ENCODE measurements at regions not wholly inside any gene's neighbourhood (a gene's known extent, or its start where the extent isn't known, plus 50 kb on each side); places are given as distances from the start of the nearest gene placed in this dataset.

DNA sequence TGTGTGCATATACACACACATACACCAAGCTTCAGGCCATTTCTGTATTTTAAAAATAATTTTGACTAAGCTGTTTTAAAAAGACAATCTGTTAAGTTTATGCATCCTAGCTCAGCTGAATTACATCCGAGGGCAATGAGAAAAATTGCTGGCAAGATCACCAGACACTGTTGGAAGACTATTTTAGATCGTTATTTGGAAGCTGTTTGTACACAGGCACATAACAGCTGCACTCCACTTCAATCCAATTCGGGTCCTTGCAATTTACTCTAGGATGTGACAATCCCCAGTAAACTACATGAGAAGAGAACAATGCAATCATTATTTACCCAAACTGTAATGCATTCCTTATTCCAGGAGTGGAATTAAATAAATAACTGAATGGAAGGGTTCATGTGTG, 79.3 kb upstream of the RASA1 start:
- DNase-seq (ENCODE audit: low spot score): no peak
- no peaks in the 10 kb centered on the region for H3K36me3 Mint-ChIP-seq (ENCODE audit: low read depth, unreplicated experiment)
- no peaks in the 10 kb centered on the region for H3K27me3 Mint-ChIP-seq (ENCODE audit: unreplicated experiment)
- no peaks in the 10 kb centered on the region for H3K4me1 Mint-ChIP-seq (ENCODE audit: unreplicated experiment)
- TF ChIP-seq, protein P1, sequence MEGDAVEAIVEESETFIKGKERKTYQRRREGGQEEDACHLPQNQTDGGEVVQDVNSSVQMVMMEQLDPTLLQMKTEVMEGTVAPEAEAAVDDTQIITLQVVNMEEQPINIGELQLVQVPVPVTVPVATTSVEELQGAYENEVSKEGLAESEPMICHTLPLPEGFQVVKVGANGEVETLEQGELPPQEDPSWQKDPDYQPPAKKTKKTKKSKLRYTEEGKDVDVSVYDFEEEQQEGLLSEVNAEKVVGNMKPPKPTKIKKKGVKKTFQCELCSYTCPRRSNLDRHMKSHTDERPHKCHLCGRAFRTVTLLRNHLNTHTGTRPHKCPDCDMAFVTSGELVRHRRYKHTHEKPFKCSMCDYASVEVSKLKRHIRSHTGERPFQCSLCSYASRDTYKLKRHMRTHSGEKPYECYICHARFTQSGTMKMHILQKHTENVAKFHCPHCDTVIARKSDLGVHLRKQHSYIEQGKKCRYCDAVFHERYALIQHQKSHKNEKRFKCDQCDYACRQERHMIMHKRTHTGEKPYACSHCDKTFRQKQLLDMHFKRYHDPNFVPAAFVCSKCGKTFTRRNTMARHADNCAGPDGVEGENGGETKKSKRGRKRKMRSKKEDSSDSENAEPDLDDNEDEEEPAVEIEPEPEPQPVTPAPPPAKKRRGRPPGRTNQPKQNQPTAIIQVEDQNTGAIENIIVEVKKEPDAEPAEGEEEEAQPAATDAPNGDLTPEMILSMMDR (IDR thresholded peaks at IDR 0.05; ENCODE audit: unreplicated experiment): no peak
- no peak overlapping the region for H3K4me3 Mint-ChIP-seq (ENCODE audit: unreplicated experiment)
- no peaks in the 10 kb centered on the region for H3K9me3 Mint-ChIP-seq (ENCODE audit: unreplicated experiment)
- no peak overlapping the region for H3K27ac Mint-ChIP-seq (ENCODE audit: unreplicated experiment)

DNA sequence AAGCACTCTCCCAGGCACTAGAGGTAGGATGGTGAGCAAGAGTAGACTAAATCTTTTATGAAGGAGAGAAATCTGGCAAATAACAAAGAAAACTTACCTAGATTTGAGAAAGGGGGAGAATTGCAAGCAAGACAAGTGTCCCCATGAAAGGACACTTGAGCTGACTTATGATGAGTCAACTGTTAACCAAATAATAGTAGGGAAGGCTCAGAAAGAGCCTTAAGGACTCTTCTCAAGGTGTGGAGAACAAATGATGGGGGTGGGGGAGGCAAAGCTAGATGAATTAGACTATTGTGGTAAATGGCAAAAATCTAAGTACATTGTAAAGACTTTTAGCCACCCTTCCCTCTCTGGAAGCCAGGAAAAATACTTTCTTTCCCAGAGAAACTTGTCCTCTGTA, 77.6 kb upstream of the RASA1 start:
- no peaks in the 10 kb centered on the region for H3K27me3 Mint-ChIP-seq (ENCODE audit: unreplicated experiment)
- no peaks in the 10 kb centered on the region for H3K36me3 Mint-ChIP-seq (ENCODE audit: low read depth, unreplicated experiment)

DNA sequence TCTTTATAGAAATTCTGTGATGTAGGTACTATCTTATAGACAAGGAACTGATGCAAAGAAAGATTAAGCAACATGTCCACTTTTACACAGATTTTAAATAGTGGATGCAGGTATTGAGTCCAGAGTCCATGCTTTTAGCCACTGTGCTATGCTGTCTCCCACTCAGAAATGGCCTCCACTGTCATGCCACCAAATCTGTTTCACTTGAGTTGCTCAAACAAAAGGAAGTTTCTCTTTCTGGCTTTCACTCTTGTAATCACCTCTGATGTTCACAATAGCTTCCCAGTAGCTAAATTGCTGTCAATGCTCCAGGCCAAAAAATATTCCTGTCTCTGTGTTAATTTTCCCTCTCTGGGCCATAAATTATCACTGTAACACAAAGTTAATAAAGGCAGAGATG, 77.0 kb upstream of the RASA1 start:
- H3K4me3 Mint-ChIP-seq (ENCODE audit: unreplicated experiment): no peak overlapping the region
- no peak overlapping the region for H3K27ac Mint-ChIP-seq (ENCODE audit: unreplicated experiment)
- no peaks in the 10 kb centered on the region for H3K36me3 Mint-ChIP-seq (ENCODE audit: low read depth, unreplicated experiment)
- H3K27me3 Mint-ChIP-seq (ENCODE audit: unreplicated experiment): no peaks in the 10 kb centered on the region
- TF ChIP-seq, protein P1 (IDR thresholded peaks at IDR 0.05; ENCODE audit: unreplicated experiment): no peak
- no peaks in the 10 kb centered on the region for H3K4me1 Mint-ChIP-seq (ENCODE audit: unreplicated experiment)
- no peaks in the 10 kb centered on the region for H3K9me3 Mint-ChIP-seq (ENCODE audit: unreplicated experiment)
- no peak for DNase-seq (ENCODE audit: low spot score)

More for the DNA sequence above, 77.6 kb upstream of the RASA1 start:
- Mint-ChIP-seq H3K4me1 (ENCODE audit: unreplicated experiment) (no peaks in the 10 kb centered on the region), H3K9me3 (ENCODE audit: unreplicated experiment) (no peaks in the 10 kb centered on the region), H3K4me3 (ENCODE audit: unreplicated experiment) (no peak overlapping the region), H3K27ac (ENCODE audit: unreplicated experiment) (no peak overlapping the region)
- TF ChIP-seq, protein P1 (IDR thresholded peaks at IDR 0.05; ENCODE audit: unreplicated experiment): no peak
- DNase-seq (ENCODE audit: low spot score): no peak

DNA sequence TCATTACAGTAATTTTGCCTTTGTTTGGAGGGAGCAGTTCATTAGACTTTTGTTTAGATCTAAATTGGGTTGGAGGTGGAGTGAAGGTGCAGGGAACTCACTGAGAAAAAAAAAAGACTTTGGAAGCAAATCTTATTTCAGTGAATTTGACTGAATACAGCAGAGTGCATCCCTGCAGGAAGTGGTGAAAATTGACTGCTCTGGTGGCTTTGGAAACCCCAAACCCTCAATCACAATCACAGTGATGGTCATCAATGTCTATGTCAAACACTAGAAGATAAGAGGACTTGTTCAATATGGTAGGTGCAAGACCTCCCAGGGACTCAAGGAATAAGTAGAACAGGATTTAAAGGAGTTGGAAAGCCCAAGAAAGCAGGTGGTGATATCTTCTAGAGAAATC, 76.0 kb upstream of the RASA1 start:
- H3K27ac Mint-ChIP-seq (ENCODE audit: unreplicated experiment): no peak overlapping the region
- H3K4me1 Mint-ChIP-seq (ENCODE audit: unreplicated experiment): no peaks in the 10 kb centered on the region
- TF ChIP-seq, protein P1 (IDR thresholded peaks at IDR 0.05; ENCODE audit: unreplicated experiment): no peak
- H3K27me3 Mint-ChIP-seq (ENCODE audit: unreplicated experiment): no peaks in the 10 kb centered on the region
- DNase-seq (ENCODE audit: low spot score): no peak
- no peak overlapping the region for H3K4me3 Mint-ChIP-seq (ENCODE audit: unreplicated experiment)
- H3K9me3 Mint-ChIP-seq (ENCODE audit: unreplicated experiment): no peaks in the 10 kb centered on the region
- H3K36me3 Mint-ChIP-seq (ENCODE audit: low read depth, unreplicated experiment): no peaks in the 10 kb centered on the region

DNA sequence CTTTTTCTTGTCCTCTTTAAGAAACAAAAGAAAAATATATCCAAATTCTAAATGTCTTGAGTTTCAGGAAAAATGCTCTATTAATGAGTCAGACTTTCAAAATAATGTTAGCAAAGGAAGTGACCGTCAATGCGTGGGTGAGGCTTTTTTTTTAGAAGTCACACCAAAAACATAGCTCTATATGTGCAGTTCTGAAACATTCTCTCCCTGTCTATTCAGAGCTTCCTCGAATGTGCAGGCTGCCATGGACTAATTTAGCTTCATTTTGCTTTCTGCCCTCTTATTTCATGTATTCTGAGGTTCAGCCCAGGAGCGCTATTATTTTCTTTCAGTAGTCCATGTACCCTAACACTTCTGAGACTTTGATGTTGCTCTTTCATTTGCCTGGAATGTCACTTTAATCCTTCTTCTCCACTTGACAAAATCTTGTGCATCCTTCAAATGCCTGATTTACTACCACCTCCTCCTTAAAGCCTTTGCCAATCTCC, 72.5 kb upstream of the RASA1 start:
- H3K36me3 Mint-ChIP-seq (ENCODE audit: low read depth, unreplicated experiment): no peaks in the 10 kb centered on the region
- TF ChIP-seq, protein P1 (IDR thresholded peaks at IDR 0.05; ENCODE audit: unreplicated experiment): no peak
- DNase-seq (ENCODE audit: low spot score): no peak

More for the DNA sequence above, 72.5 kb upstream of the RASA1 start:
- Mint-ChIP-seq H3K27me3 (ENCODE audit: unreplicated experiment) (no peaks in the 10 kb centered on the region), H3K4me3 (ENCODE audit: unreplicated experiment) (no peak overlapping the region), H3K4me1 (ENCODE audit: unreplicated experiment) (no peaks in the 10 kb centered on the region), H3K27ac (ENCODE audit: unreplicated experiment) (no peak overlapping the region), H3K9me3 (ENCODE audit: unreplicated experiment) (no peaks in the 10 kb centered on the region)

All from endothelial cell (in vitro differentiated cells).